ENCODE measurements at regions not wholly inside any gene's neighbourhood (a gene's known extent, or its start where the extent isn't known, plus 50 kb on each side); places are given as distances from the start of the nearest gene placed in this dataset.

DNA sequence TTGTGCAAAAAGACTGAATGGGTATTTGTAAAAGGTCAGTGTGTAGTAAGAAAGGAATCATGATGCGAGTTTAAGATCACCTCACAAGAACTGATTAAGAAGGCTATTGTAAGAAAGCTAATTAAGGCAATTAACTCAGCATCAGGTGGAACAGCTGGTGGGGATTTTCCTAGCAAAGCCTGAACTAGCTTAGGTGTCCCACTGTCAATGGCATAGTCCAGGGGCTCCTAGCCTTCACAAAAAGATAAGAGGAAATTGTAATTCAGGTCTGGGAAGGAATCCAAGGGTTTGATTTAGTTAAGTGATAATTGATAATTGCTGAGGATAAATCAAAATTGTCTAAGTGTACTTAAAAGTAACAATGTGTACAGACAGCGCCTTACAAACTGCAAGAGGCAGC lies 901.6 kb downstream of the TUSC7 start:
- TF ChIP-seq, protein P1, sequence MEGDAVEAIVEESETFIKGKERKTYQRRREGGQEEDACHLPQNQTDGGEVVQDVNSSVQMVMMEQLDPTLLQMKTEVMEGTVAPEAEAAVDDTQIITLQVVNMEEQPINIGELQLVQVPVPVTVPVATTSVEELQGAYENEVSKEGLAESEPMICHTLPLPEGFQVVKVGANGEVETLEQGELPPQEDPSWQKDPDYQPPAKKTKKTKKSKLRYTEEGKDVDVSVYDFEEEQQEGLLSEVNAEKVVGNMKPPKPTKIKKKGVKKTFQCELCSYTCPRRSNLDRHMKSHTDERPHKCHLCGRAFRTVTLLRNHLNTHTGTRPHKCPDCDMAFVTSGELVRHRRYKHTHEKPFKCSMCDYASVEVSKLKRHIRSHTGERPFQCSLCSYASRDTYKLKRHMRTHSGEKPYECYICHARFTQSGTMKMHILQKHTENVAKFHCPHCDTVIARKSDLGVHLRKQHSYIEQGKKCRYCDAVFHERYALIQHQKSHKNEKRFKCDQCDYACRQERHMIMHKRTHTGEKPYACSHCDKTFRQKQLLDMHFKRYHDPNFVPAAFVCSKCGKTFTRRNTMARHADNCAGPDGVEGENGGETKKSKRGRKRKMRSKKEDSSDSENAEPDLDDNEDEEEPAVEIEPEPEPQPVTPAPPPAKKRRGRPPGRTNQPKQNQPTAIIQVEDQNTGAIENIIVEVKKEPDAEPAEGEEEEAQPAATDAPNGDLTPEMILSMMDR (conservative IDR thresholded peaks at IDR 0.05), result no peak
- TF ChIP-seq EZH2 (IDR thresholded peaks at IDR 0.05; ENCODE audit: low read depth), result no peak

Measured in PC-9 (cell line).